Fibroblast of pulmonary artery (primary cell): ENCODE measurements at regions not wholly inside any gene's neighbourhood (a gene's known extent, or its start where the extent isn't known, plus 50 kb on each side); places are given as distances from the start of the nearest gene placed in this dataset.

Experiments used
- DNase-seq: peaks from one replicate; pipeline ENCODE4 v3.0.0-alpha.2; 2010; ENCODE audit warnings: low read depth
- H3K4me3 ChIP-seq: replicated peaks from 2 replicates; pipeline ENCODE4 v1.5.1; 2011; ENCODE audit warnings: low read depth, mild to moderate bottlenecking, control low read depth, low read length, moderate library complexity
- TF ChIP-seq, protein P1 (sequence below): IDR thresholded peaks from 2 replicates; pipeline ENCODE4 v1.5.1; 2011; ENCODE audit warnings: mild to moderate bottlenecking, control low read depth, low read length, inconsistent platforms; ENCODE audit errors: missing control alignments

GRCh38 chr13:61779456-61779855 is 363.8 kb upstream of the PCDH20 start:
- no peak for DNase-seq
- H3K4me3 ChIP-seq = no peak overlapping the region
- TF ChIP-seq, protein P1, sequence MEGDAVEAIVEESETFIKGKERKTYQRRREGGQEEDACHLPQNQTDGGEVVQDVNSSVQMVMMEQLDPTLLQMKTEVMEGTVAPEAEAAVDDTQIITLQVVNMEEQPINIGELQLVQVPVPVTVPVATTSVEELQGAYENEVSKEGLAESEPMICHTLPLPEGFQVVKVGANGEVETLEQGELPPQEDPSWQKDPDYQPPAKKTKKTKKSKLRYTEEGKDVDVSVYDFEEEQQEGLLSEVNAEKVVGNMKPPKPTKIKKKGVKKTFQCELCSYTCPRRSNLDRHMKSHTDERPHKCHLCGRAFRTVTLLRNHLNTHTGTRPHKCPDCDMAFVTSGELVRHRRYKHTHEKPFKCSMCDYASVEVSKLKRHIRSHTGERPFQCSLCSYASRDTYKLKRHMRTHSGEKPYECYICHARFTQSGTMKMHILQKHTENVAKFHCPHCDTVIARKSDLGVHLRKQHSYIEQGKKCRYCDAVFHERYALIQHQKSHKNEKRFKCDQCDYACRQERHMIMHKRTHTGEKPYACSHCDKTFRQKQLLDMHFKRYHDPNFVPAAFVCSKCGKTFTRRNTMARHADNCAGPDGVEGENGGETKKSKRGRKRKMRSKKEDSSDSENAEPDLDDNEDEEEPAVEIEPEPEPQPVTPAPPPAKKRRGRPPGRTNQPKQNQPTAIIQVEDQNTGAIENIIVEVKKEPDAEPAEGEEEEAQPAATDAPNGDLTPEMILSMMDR = no peak

DNA sequence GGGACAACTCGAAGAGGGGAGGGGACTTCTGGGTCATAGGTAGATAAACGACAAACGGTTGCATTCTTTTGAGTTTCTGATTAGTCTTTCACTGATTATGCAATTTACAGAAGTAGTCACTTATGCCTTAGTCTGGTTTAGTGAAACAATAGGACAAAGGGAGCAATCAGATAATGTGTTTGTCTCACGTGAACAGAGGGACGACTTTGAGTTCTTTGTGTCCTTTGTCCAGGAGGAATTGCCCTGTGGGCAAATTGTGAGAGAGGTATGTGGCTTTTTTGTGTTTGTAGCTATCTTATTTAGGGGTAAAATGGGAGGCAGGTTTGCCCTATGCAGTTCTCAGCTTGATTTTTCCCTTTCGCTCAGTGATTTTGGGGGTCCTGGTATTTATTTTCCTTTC is 362.9 kb upstream of the PCDH20 start:
- TF ChIP-seq, protein P1 = no peak
- no peak overlapping the region for H3K4me3 ChIP-seq
- no peak for DNase-seq

GRCh38 chr13:61777899-61778298 is 362.2 kb upstream of the PCDH20 start:
- TF ChIP-seq, protein P1 = no peak
- no peak overlapping the region for H3K4me3 ChIP-seq
- DNase-seq = peak; percentile 62

DNA sequence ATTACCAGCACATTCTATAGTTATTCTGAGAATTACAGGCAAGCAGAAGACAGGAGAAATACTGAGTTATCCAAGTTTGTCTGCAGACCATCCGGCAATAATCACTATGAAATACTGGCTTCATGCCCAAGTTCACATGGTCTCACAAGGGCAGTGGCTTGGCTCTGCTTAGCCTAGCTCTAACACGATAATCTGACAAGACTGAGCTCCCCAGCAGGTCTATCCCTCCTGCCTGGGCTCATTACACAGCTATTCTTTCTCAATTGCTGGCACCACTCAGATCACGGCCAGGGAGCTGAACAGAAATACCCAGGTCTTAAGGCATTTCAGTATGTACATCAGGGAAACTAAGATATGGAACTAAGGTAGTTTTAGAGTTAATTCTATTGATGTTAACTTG is 361.6 kb upstream of the PCDH20 start:
- no peak overlapping the region for H3K4me3 ChIP-seq
- TF ChIP-seq, protein P1 = no peak
- DNase-seq = peak; percentile 62

GRCh38 chr13:61774903-61775302 is 359.3 kb upstream of the PCDH20 start:
- TF ChIP-seq, protein P1 = no peak
- no peak for DNase-seq
- no peak overlapping the region for H3K4me3 ChIP-seq

DNA sequence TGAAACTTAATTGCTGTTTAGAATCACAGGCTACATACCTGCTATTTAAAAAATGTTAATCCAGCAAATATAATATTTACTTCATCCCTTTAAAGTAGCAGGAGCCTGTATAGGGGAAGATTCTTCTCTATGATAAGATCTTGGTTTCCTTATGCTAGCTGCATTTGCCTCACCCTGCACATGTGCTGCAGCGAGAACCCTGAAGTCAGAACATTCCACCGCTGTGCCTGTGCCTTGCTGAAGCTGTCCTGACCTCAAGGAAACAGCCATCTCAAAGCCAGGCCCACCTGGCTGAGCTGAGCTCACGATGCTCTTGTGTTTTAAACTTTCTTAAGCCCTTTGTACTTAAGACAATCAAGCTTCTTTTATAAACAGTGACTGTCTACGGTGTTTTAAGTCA is 355.0 kb upstream of the PCDH20 start:
- no peak for DNase-seq
- TF ChIP-seq, protein P1 = no peak

GRCh38 chr13:61768175-61768574 is 352.5 kb upstream of the PCDH20 start:
- TF ChIP-seq, protein P1 = no peak
- no peak overlapping the region for H3K4me3 ChIP-seq
- DNase-seq = peak; percentile 7

More for the DNA sequence above, 355.0 kb upstream of the PCDH20 start:
- H3K4me3 ChIP-seq = no peak overlapping the region
